Activated CD4-positive, alpha-beta memory T cell treated with anti-CD3 and anti-CD28 coated beads for 36 hours (primary cell): ENCODE measurements at regions not wholly inside any gene's neighbourhood (a gene's known extent, or its start where the extent isn't known, plus 50 kb on each side); places are given as distances from the start of the nearest gene placed in this dataset.
"Not testable (repeated sequence)": the region's sequence is repeated elsewhere in the genome, so short reads cannot be mapped to it uniquely, and the experiment has no call there.

Experiments used
- CTCF ChIA-PET: fragments of 350-600 bp; sonication (Branson Sonifier 250); formaldehyde crosslinking; loops from one replicate; lab custom pipeline; 2021; ENCODE audit warnings: antibody characterized with exemption, inconsistent platforms; lab: Charles Lee
- POLR2A ChIA-PET: fragments of 350-600 bp; sonication (Branson Sonifier 250); formaldehyde crosslinking; loops from one replicate; lab custom pipeline; 2021; ENCODE audit warnings: antibody characterized with exemption; lab: Charles Lee
- DNase-seq: peaks from one replicate; pipeline ENCODE4 v3.0.0-alpha.2; 2020
- H3K27ac Mint-ChIP-seq: one replicate; pipeline ENCODE4 v1.8.0; 2021; ENCODE audit warnings: mixed read lengths
- H3K27me3 Mint-ChIP-seq: one replicate; pipeline ENCODE4 v1.8.0; 2021; ENCODE audit warnings: mixed read lengths
- H3K36me3 Mint-ChIP-seq: one replicate; pipeline ENCODE4 v1.8.0; 2021; ENCODE audit warnings: mixed read lengths
- H3K4me1 Mint-ChIP-seq: one replicate; pipeline ENCODE4 v1.8.0; 2021; ENCODE audit warnings: low read depth, mixed read lengths
- H3K4me3 Mint-ChIP-seq: one replicate; pipeline ENCODE4 v1.8.0; 2021; ENCODE audit warnings: mild to moderate bottlenecking, mixed read lengths
- H3K9me3 Mint-ChIP-seq: one replicate; pipeline ENCODE4 v1.8.0; 2021; ENCODE audit warnings: mixed read lengths
- intact Hi-C: fragments of 100-400 bp; cut with micrococcal nuclease; formaldehyde crosslinking; loops from one replicate; pipeline ENCODE4 v1.15.1; 2023

GRCh38 chr10:55668326-55668922 is 692.6 kb downstream of the ZWINT start:
- POLR2A ChIA-PET: no interaction called here
- no peak overlapping the region for H3K4me3 Mint-ChIP-seq

GRCh38 chr10:55653531-55653930 is 707.5 kb downstream of the ZWINT start:
- Mint-ChIP-seq H3K9me3 (peaks cover 10% of the 10 kb centered on the region), H3K27ac (no peak overlapping the region), H3K4me3 (no peak overlapping the region), H3K36me3 (no peaks in the 10 kb centered on the region), H3K27me3 (no peaks in the 10 kb centered on the region), H3K4me1 (no peaks in the 10 kb centered on the region)
- intact Hi-C loops: no loop called here
- CTCF ChIA-PET: no interaction called here
- POLR2A ChIA-PET: no interaction called here
- no peak for DNase-seq

More at GRCh38 chr10:55668326-55668922, 692.6 kb downstream of the ZWINT start:
- CTCF ChIA-PET: no interaction called here
- Mint-ChIP-seq H3K27me3 (no peaks in the 10 kb centered on the region), H3K27ac (no peak overlapping the region), H3K9me3 (peaks cover 18% of the 10 kb centered on the region), H3K36me3 (no peaks in the 10 kb centered on the region), H3K4me1 (no peaks in the 10 kb centered on the region)
- DNase-seq: no peak
- intact Hi-C loops: no loop called here

GRCh38 chr10:55641601-55642000 is 719.5 kb downstream of the ZWINT start:
- POLR2A ChIA-PET: no interaction called here
- CTCF ChIA-PET: no interaction called here
- Mint-ChIP-seq H3K36me3 (no peaks in the 10 kb centered on the region), H3K4me1 (no peaks in the 10 kb centered on the region), H3K9me3 (peaks cover 9% of the 10 kb centered on the region), H3K4me3 (no peak overlapping the region), H3K27me3 (no peaks in the 10 kb centered on the region), H3K27ac (no peak overlapping the region)
- no peak for DNase-seq
- intact Hi-C loops: no loop called here

GRCh38 chr10:55631071-55631654 is 729.9 kb downstream of the ZWINT start:
- H3K27me3 Mint-ChIP-seq: peaks cover 29% of the 10 kb centered on the region
- no peak overlapping the region for H3K4me3 Mint-ChIP-seq
- intact Hi-C loops: no loop called here
- peaks cover 4% of the 10 kb centered on the region for H3K9me3 Mint-ChIP-seq
- POLR2A ChIA-PET: no interaction called here
- DNase-seq: peak; percentile 18
- peaks cover 3% of the 10 kb centered on the region for H3K36me3 Mint-ChIP-seq
- CTCF ChIA-PET: no interaction called here
- no peak overlapping the region for H3K27ac Mint-ChIP-seq
- peaks cover 2% of the 10 kb centered on the region for H3K4me1 Mint-ChIP-seq

- no peak for DNase-seq
- intact Hi-C loops: no loop called here
- H3K9me3 Mint-ChIP-seq: peaks cover 4% of the 10 kb centered on the region
- H3K27me3 Mint-ChIP-seq: peaks cover 29% of the 10 kb centered on the region
- H3K4me1 Mint-ChIP-seq: peaks cover 2% of the 10 kb centered on the region
- ChIA-PET CTCF (no interaction called here), POLR2A (no interaction called here)
- H3K36me3 Mint-ChIP-seq: peaks cover 3% of the 10 kb centered on the region
- no peak overlapping the region for H3K4me3 Mint-ChIP-seq
- H3K27ac Mint-ChIP-seq: no peak overlapping the region
These were observed 730.5 kb downstream of the ZWINT start for GRCh38 chr10:55630491-55631056.

GRCh38 chr10:55629793-55630490 is 731.1 kb downstream of the ZWINT start:
- Mint-ChIP-seq H3K36me3 (peaks cover 3% of the 10 kb centered on the region), H3K4me1 (peaks cover 2% of the 10 kb centered on the region), H3K4me3 (no peak overlapping the region), H3K27me3 (peaks cover 29% of the 10 kb centered on the region), H3K27ac (no peak overlapping the region), H3K9me3 (peaks cover 4% of the 10 kb centered on the region)
- CTCF ChIA-PET: no interaction called here
- POLR2A ChIA-PET: no interaction called here
- intact Hi-C loops: no loop called here
- DNase-seq: no peak

- Mint-ChIP-seq H3K4me1 (peaks cover 2% of the 10 kb centered on the region), H3K9me3 (peaks cover 2% of the 10 kb centered on the region), H3K36me3 (peaks cover 3% of the 10 kb centered on the region), H3K27ac (no peak overlapping the region), H3K4me3 (no peak overlapping the region), H3K27me3 (peaks cover 28% of the 10 kb centered on the region)
- intact Hi-C loops: no loop called here
- DNase-seq: no peak
- CTCF ChIA-PET: interaction anchor here (0.6 kb wide), 1 partner anchor 39 kb away, joined by 3 read pairs; no protein-coding TSS in a partner anchor
- POLR2A ChIA-PET: no interaction called here
These were observed 732.8 kb downstream of the ZWINT start for GRCh38 chr10:55628260-55628701.

- DNase-seq: no peak
- Mint-ChIP-seq H3K27ac (no peak overlapping the region), H3K9me3 (no peaks in the 10 kb centered on the region), H3K27me3 (peaks cover 26% of the 10 kb centered on the region), H3K36me3 (peaks cover 3% of the 10 kb centered on the region), H3K4me3 (no peak overlapping the region), H3K4me1 (peaks cover 2% of the 10 kb centered on the region)
- ChIA-PET POLR2A (no interaction called here), CTCF (interaction anchor here (0.6 kb wide), 1 partner anchor 40 kb away, joined by 3 read pairs; no protein-coding TSS in a partner anchor)
- intact Hi-C loops: no loop called here
These were observed 733.5 kb downstream of the ZWINT start for GRCh38 chr10:55627501-55628051.

- H3K9me3 Mint-ChIP-seq, H3K4me1 Mint-ChIP-seq, H3K36me3 Mint-ChIP-seq, H3K27ac Mint-ChIP-seq, intact Hi-C loops, CTCF ChIA-PET, DNase-seq, POLR2A ChIA-PET, H3K4me3 Mint-ChIP-seq, H3K27me3 Mint-ChIP-seq: not testable (repeated sequence)
These were observed 759.2 kb downstream of the ZWINT start for GRCh38 chr10:55601690-55602478.

GRCh38 chr10:55551603-55552002 is 750.6 kb upstream of the PCDH15 start:
- intact Hi-C loops: no loop called here
- no peak overlapping the region for H3K27ac Mint-ChIP-seq
- peaks cover 7% of the 10 kb centered on the region for H3K9me3 Mint-ChIP-seq
- no peak for DNase-seq
- no peaks in the 10 kb centered on the region for H3K27me3 Mint-ChIP-seq
- CTCF ChIA-PET: no interaction called here
- H3K36me3 Mint-ChIP-seq: no peaks in the 10 kb centered on the region
- H3K4me1 Mint-ChIP-seq: no peaks in the 10 kb centered on the region
- POLR2A ChIA-PET: no interaction called here
- H3K4me3 Mint-ChIP-seq: no peak overlapping the region

- DNase-seq: no peak
- Mint-ChIP-seq H3K4me1 (no peaks in the 10 kb centered on the region), H3K9me3 (peaks cover 2% of the 10 kb centered on the region), H3K4me3 (no peak overlapping the region), H3K27ac (no peak overlapping the region), H3K27me3 (no peaks in the 10 kb centered on the region), H3K36me3 (no peaks in the 10 kb centered on the region)
- intact Hi-C loops: no loop called here
- CTCF ChIA-PET: no interaction called here
- POLR2A ChIA-PET: no interaction called here
These were observed 749.2 kb upstream of the PCDH15 start for GRCh38 chr10:55550236-55550635.

- H3K4me3 Mint-ChIP-seq, POLR2A ChIA-PET, CTCF ChIA-PET, H3K27me3 Mint-ChIP-seq, H3K36me3 Mint-ChIP-seq, intact Hi-C loops, H3K4me1 Mint-ChIP-seq, DNase-seq, H3K27ac Mint-ChIP-seq: not testable (repeated sequence)
- H3K9me3 Mint-ChIP-seq: peaks cover 14% of the 10 kb centered on the region
These were observed 736.5 kb upstream of the PCDH15 start for GRCh38 chr10:55537497-55537896.
